AML-193 (cell line): ENCODE measurements at regions not wholly inside any gene's neighbourhood (a gene's known extent, or its start where the extent isn't known, plus 50 kb on each side); places are given as distances from the start of the nearest gene placed in this dataset.

Experiments
- DNase-seq, 2 experiments: peaks; one replicate each; lab custom pipeline; 2025; lab: John Stamatoyannopoulos, UW

GRCh38 chr5:33297760-33298216 is 143.0 kb upstream of the TARS1 start:
- DNase-seq = no peak

GRCh38 chr5:33299621-33300208 is 141.1 kb upstream of the TARS1 start:
- DNase-seq = no peak

GRCh38 chr5:33300209-33300742 is 140.5 kb upstream of the TARS1 start:
- peak in 1 of 2 experiments; percentile 4 for DNase-seq

GRCh38 chr5:33303579-33304095 is 137.1 kb upstream of the TARS1 start:
- DNase-seq = no peak

GRCh38 chr5:33304601-33305000 is 136.2 kb upstream of the TARS1 start:
- DNase-seq = no peak

- no peak for DNase-seq
These were observed 135.2 kb upstream of the TARS1 start for GRCh38 chr5:33305572-33305971.

GRCh38 chr5:33306758-33307157 is 134.0 kb upstream of the TARS1 start:
- DNase-seq = no peak

- no peak for DNase-seq
These were observed 132.2 kb upstream of the TARS1 start for GRCh38 chr5:33308586-33308985.

GRCh38 chr5:33309068-33309467 is 131.7 kb upstream of the TARS1 start:
- DNase-seq = no peak

- no peak for DNase-seq
These were observed 131.0 kb upstream of the TARS1 start for GRCh38 chr5:33309536-33310345.

GRCh38 chr5:33310451-33310850 is 130.3 kb upstream of the TARS1 start:
- DNase-seq = no peak

GRCh38 chr5:33311893-33312292 is 128.9 kb upstream of the TARS1 start:
- DNase-seq = no peak

- no peak for DNase-seq
These were observed 127.9 kb upstream of the TARS1 start for GRCh38 chr5:33312571-33313549.

- DNase-seq = no peak
These were observed 125.6 kb upstream of the TARS1 start for GRCh38 chr5:33315189-33315588.

- DNase-seq = no peak
These were observed 124.0 kb upstream of the TARS1 start for GRCh38 chr5:33316773-33317172.

GRCh38 chr5:33317271-33317670 is 123.5 kb upstream of the TARS1 start:
- no peak for DNase-seq

GRCh38 chr5:33319151-33319550 is 121.6 kb upstream of the TARS1 start:
- DNase-seq = no peak

- DNase-seq = no peak
These were observed 120.9 kb upstream of the TARS1 start for GRCh38 chr5:33319841-33320240.

GRCh38 chr5:33321026-33321425 is 119.7 kb upstream of the TARS1 start:
- no peak for DNase-seq

GRCh38 chr5:33322632-33323031 is 118.1 kb upstream of the TARS1 start:
- no peak for DNase-seq

GRCh38 chr5:33324667-33325307 is 116.0 kb upstream of the TARS1 start:
- no peak for DNase-seq
